GM20000 (cell line): ENCODE measurements at regions not wholly inside any gene's neighbourhood (a gene's known extent, or its start where the extent isn't known, plus 50 kb on each side); places are given as distances from the start of the nearest gene placed in this dataset.
"Not testable (repeated sequence)": the region's sequence is repeated elsewhere in the genome, so short reads cannot be mapped to it uniquely, and the experiment has no call there.

ENCODE experiments used
- DNase-seq: peaks from one replicate; pipeline ENCODE4 v3.0.0; 2012; ENCODE audit warnings: low spot score

- not testable (repeated sequence) for DNase-seq
Observed at GRCh38 chr10:46645110-46645509, 66.2 kb downstream of the SYT15 start.

- not testable (repeated sequence) for DNase-seq
Observed at GRCh38 chr10:46646132-46646531, 67.2 kb downstream of the SYT15 start.

GRCh38 chr10:46650967-46651366 is 72.0 kb downstream of the SYT15 start:
- not testable (repeated sequence) for DNase-seq

- not testable (repeated sequence) for DNase-seq
Observed at GRCh38 chr10:46657437-46657836, 78.5 kb downstream of the SYT15 start.

GRCh38 chr10:46660027-46660834 is 81.3 kb downstream of the SYT15 start:
- DNase-seq = not testable (repeated sequence)

DNA sequence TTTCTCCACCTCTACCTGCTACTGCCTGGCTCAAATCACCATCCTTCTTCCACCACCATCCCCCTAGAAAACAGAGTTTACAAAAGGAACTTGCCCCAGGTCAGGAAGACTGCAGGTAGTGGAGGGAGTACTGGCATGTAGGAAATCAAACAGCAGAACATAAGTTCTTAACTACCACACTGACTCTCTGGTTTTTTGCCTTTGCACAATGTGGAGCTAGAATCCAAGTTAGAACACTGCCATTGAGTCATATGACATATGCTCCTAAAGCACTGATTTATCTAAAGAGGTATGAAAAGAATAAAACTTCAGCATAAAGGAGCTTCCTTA is 81.9 kb downstream of the SYT15 start:
- not testable (repeated sequence) for DNase-seq

DNA sequence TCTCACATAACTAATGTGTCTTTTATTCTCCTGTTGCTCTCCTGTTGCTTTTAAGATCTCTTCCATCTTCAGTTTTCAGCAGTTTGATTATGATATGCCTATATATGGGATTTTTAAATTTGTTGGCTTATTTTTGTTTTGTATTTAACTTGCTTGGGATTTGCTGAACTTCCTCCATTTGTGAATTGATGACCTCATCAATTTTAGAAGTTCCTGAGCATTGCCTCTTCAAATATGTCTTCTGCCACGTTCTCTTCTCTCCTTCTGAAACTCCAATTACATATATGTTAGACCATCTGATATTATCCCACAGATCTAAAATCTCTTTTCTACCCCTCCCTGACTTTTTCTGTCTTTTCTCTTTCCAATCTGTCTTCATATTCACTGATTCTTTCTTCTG is 86.6 kb downstream of the SYT15 start:
- not testable (repeated sequence) for DNase-seq

- not testable (repeated sequence) for DNase-seq
Observed at GRCh38 chr10:46668357-46668997, 89.5 kb downstream of the SYT15 start.

DNA sequence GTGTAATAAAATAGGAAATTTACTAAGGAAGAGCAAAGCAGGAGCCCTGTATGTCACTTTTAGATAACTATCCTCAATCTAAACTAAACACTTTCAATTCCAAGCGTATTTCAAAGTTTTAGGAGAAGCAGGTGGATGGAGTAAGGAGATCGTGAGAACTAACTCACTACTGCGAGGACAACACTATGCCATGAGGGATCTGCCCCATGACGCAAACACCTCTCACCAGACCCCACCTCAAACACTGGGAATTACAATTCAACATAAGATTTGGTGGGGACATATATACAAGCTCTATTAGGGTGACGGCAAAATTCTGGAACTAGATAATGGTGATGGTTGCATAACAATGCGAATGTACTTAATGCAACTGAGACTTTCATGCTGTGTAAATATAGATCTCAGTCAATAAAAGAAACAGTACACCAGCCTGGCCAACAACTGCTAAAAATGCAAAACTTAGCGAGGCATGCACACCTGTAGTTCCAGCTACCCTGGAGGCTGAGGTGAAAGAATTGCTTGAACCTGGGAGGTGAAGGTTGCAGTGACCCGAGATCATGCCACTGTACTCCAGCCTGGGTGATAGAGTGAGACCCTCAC is 99.0 kb downstream of the SYT15 start:
- DNase-seq = not testable (repeated sequence)

GRCh38 chr10:46691397-46691796 is 112.5 kb downstream of the SYT15 start:
- not testable (repeated sequence) for DNase-seq

DNA sequence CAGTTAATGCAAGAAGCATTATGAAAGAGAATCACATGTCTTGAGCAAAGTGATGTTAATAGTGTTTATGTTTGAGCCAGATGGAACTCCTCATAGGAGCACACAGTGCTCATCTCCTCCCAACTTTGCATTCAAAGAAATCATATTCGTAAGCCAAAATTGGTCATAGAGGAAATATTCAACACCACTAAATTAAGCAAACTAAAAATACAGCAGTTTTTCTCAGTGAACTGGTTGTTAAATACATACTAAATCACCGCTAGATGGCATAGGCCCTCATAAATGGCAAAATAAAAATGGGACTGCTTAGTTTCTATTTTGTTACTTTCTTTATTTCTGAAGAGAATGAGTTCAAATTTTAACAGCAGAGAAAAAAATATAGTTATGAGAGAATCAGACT is 114.3 kb downstream of the SYT15 start:
- not testable (repeated sequence) for DNase-seq

GRCh38 chr10:46717264-46717663 is 138.3 kb downstream of the SYT15 start:
- not testable (repeated sequence) for DNase-seq

DNA sequence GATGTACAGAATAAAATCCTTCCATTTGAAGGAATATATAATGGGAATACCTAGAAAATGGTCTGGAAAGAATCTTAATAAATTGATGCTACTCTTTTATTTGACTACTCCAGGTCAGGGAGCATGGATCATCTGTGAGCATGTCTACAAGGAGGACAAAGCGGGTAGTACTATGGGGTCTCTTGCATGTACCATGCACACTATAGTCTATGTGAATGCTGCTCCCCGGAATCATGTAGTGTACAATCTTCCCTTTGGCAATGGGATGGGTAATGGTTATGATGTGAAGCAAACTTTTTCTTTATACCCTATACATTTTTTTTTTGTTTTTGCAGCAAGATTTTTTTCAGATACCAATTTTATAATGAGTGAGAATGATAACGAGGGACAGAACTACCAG is 139.1 kb downstream of the SYT15 start:
- not testable (repeated sequence) for DNase-seq

GRCh38 chr10:46720386-46720785 is 141.5 kb downstream of the SYT15 start:
- DNase-seq = not testable (repeated sequence)

DNA sequence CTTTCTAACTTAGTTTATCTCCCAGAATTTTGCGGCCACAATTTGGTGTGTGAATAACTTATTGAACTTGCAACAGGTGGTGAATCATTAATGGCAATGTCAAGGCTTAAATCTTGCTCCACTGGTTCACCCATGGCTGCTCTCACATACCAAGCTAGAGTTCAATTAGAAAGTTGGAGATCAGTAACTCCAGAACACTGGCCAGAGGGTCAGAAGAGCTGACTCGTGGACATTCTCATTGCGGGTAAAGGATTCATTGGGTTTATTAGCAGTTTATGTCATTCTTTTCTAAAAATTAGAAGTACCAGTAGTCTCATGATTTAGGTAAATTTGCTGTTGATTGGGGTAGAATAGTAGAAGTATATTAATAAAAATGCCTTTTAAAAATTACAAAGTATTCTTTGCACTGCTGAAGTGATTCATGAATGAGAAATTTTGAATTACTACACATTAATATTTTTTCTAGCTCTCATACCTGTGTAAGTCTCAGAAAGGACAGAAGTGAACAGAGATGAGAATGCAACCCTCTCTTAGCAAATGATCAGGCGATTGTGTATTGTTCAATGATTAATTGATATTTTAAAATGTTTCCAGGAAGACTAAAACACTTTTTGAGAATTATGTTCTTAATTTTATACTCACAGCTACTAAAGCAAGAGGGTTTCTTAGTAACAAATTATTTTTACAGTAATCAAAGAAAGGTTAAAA is 142.0 kb downstream of the SYT15 start:
- DNase-seq = not testable (repeated sequence)

DNA sequence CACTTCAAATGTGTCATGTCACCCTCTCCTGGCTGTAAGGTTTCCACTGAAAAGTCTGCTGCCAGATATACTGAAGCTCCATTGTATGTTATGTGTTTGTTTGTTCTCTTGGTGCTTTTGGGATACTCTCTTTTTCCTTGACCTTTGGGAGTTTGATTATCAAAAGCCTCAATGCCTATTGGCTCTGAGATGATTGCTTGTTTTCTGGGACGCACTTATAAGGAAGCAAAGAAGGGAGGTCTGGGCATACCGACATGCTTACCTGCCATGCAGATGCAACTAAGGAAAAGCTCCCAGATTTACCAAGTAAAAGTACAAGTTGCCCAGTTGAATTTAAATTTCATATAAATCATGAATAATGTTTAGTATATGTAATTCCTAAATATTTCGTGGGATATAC is 145.3 kb downstream of the SYT15 start:
- not testable (repeated sequence) for DNase-seq

- DNase-seq = not testable (repeated sequence)
Observed at GRCh38 chr10:46728359-46728758, 149.4 kb downstream of the SYT15 start.

GRCh38 chr10:46730729-46731128 is 151.8 kb downstream of the SYT15 start:
- not testable (repeated sequence) for DNase-seq

DNA sequence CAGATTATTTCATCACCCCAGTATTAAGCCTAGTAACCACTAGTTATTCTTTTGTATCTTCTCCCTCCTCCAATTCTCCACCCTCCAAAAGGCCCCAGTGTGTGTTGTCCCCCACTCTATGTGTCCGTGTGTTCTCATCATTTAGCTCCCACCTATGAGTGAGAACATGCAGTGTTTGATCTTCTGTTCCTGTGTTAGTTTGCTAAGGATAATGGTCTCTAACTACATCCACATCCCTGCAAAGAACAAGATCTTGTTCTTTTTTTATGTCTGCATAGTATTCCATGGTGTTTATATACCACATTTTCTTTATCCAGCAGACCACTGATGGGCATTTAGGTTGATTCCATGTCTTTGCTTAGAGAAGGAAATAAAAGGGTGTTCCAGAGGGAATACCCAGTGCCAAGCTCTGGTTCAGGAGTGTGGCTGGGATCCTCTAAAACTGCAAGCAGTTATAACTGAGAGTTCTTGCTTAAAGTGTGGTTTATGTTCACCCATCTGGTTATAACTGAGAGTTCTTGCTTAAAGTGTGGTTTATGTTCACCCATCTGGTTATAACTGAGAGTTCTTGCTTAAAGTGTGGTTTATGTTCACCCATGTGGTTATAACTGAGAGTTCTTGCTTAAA is 154.8 kb downstream of the SYT15 start:
- not testable (repeated sequence) for DNase-seq

DNA sequence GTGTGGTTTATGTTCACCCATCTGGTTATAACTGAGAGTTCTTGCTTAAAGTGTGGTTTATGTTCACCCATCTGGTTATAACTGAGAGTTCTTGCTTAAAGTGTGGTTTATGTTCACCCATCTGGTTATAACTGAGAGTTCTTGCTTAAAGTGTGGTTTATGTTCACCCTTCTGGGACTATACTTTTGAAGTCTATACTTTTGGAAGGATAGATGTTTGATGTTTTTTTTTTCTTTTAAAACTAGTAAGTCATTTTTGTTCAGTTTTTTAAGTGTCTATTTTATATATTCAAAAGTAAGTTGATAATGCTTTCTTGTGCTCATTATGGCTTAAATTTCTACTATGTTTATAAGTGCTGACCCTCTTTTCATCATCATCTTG is 155.3 kb downstream of the SYT15 start:
- DNase-seq = not testable (repeated sequence)

- not testable (repeated sequence) for DNase-seq
Observed at GRCh38 chr10:46739919-46740318, 161.0 kb downstream of the SYT15 start.

GRCh38 chr10:46740368-46740767 is 161.4 kb downstream of the SYT15 start:
- DNase-seq = not testable (repeated sequence)
